ENCODE measurements at regions not wholly inside any gene's neighbourhood (a gene's known extent, or its start where the extent isn't known, plus 50 kb on each side); places are given as distances from the start of the nearest gene placed in this dataset.

GRCh38 chr17:71361656-71362450 lies 759.0 kb upstream of the SOX9 start (continued):
- TF ChIP-seq RFX5 (IDR thresholded peaks at IDR 0.05; ENCODE audit: borderline replicate concordance, low read depth, low read length): no peak
- TF ChIP-seq RXRA (IDR thresholded peaks at IDR 0.05; ENCODE audit: insufficient read depth, low read depth, low read length): no peak
